HG03175 (cell line): ENCODE measurements at regions not wholly inside any gene's neighbourhood (a gene's known extent, or its start where the extent isn't known, plus 50 kb on each side); places are given as distances from the start of the nearest gene placed in this dataset.
"Not testable (repeated sequence)": the region's sequence is repeated elsewhere in the genome, so short reads cannot be mapped to it uniquely, and the experiment has no call there.

ENCODE experiments used
- ATAC-seq: cut with Tn5 transposase; IDR thresholded peaks from one replicate; pipeline ENCODE4 v1.9.1; 2021; ENCODE audit warnings: mild to moderate bottlenecking, moderate library complexity; ENCODE audit not compliant: unreplicated experiment

GRCh38 chr6:144896871-144897270 lies 611.7 kb downstream of the UTRN start:
- no peak for ATAC-seq

- no peak for ATAC-seq
Observed at GRCh38 chr6:144897441-144897921, 612.3 kb downstream of the UTRN start.

DNA sequence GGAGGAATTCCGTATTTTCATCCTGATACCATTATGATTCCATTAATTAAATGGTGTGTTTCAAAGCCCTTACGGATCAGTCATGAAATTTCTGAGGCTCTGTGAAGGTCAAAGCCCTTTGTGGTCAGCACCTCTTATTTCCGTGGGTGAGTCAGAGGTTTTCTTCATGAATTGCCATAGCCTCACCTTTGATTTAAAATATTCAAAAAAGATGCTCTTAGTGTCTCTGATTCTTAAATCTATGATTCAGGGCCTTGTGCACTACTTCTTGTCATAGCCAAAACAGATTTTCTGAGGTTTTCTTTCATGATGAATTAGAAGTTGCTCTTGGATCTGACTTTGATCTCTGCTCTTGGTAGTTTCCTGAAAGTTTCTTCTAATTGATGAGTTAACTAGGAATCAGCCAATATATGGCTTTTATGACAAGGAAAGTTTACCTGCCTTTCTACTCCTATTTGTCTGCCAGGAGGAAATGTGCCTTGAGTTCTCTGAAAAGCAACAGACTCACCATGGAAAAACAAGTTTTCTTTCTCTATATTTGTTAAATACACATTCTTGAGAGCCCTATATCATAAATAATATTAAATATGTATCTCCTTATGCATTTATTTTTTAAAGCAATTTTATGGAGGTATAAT lies 613.0 kb downstream of the UTRN start:
- ATAC-seq, result no peak

GRCh38 chr6:144898741-144899140 lies 613.6 kb downstream of the UTRN start:
- no peak for ATAC-seq

GRCh38 chr6:144899161-144899560 lies 614.0 kb downstream of the UTRN start:
- ATAC-seq, result no peak

DNA sequence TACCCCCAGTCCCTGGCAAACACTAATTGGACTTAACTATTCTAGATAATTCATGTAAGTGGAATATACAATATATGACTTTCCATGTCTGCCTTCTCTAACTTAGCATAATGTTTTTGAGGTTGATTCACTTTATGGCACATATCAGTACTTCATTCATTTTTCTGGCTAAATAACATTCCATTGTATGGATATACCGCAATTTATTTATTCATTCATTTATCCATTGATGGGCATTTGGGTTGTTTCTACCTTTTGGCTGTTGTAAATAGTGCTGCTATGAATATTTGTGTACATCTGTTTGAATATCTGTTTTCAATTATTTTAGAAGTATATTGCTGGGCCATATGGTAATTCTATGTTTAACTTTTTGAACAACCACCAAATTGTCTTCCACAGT lies 616.3 kb downstream of the UTRN start:
- ATAC-seq, result no peak

DNA sequence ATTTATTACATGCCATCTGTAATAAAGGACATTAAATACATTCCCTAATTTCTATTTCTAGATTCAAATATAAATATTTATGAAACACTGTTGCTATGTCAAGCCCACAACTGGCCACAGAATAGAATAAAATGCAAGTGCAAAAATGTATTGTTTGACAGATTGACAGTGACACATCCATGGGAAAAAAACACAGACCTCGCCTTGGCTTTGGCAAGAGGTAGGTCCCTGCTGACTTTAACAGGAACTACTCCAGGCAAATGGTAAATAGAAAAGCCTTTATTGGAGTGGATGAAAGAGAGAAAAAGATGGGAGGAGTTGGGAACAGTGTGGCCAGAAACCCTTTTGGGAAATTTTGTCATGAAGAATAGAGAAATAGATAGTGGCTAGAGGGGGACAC lies 622.9 kb downstream of the UTRN start:
- ATAC-seq, result no peak

DNA sequence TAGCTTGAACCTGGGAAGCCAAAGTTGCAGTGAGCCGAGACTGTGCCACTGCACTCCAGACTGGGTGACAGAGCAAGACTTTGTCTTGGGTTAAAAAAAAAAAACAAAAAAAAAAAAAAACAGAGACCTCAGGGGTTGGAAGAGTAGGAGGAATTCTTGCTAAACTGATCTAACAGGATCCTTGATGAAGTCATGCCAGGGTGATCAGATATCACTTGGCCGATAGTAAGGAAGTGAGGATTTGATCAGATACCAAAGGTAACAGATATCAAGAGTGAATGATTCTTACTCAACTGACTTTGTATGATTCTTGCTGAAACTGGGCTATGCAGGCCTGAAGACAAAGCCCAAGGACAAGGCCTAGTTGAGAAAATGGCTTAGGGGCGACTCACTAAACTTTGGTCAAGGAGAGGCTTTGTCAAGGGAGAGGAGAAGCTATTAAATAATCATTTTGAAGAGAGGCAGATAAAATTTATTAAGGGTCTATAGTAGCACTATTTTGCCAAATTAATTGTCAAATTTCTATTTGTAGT lies 624.7 kb downstream of the UTRN start:
- ATAC-seq, result no peak

GRCh38 chr6:144911322-144911721 lies 626.2 kb downstream of the UTRN start:
- ATAC-seq, result no peak

DNA sequence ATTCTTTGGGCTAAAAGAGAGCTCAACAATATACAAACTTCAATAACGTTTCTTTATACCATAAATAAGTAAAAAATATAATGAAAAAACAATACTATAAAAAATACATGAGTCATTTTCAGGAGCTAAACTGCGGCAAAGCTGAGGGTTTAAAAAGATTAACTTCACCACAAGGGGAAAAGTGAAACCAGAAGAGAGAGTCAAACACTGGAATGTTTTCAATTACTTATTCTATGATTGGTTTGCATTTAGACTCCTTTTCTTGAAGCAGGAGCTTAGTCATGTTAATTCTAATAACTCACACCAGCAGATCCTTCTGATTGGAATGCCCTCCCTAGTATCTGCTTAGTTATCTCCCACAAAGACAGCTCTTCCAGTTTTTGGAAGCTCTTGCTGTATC lies 627.3 kb downstream of the UTRN start:
- ATAC-seq, result no peak

DNA sequence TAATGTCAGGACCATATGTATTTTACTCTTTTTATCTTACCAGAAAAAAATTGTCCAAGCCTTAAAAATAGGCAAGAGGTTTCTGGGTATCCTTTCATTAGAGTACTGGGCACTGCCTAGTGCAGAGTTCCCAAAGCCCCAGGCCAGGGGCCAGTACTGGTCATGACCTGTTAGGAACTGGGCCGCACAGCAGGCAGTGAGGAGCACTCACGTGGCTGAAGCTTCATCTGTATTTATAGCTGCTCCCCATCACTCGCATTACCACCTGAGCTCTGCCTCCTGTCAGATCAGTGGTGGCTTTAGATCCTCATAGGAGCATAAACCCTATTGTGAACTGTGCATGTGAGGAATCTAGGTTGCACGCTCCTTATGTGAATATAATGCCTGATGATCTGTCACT lies 632.9 kb downstream of the UTRN start:
- no peak for ATAC-seq

DNA sequence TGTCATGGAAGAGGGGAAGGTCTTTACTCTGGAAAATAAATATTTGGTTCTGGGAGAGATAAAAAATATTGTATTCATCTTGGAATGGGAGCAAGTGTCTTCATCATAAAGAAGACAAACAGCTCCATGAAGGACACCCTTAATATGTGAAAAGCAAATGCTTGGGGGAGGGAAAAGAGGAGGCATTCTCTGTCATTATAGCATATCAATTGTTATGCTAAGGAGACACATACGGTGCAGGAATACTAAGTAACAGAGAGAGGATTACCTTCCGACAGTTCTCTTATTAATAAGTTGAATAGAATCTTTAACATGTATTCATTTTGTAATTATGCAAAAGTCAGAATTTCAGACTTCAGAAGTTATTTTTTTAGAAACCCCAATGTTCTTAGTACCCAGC lies 634.4 kb downstream of the UTRN start:
- ATAC-seq, result no peak

GRCh38 chr6:144920391-144920961 lies 635.3 kb downstream of the UTRN start:
- ATAC-seq, result no peak

DNA sequence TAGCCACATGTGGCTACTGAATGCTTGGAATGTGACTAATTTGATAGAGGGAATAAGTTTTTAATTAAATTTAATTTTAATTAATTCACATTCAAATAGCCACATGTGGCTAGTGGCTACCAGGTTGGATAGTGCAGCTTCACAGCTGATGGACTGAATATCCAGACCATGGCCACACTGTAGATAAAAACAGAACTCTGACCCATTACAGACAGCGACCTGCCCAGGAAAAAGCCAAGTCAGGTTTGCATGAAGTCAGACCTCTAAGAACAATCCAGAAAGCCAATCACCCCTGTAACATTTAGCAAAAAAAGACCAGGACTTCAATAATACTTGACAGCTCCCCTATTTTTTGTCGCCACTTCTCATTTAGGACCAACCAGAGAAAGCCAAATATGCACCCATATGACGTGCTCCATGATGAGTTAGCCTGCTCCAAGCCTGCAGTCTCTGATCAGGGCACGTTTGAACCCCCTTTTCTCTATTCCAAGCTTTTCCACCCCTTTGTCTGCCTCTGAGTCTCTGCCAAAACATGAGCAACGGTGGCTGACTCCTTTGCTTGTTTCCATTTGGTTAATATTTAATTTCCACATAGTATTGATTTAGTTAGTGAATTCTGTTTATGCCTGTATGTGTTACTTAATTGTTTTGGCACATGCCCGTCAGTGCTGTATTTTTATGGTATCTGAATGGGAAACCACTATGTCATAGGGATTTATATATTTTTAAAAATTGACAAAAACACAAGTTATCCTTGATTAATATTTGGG lies 636.3 kb downstream of the UTRN start:
- no peak for ATAC-seq

- no peak for ATAC-seq
Observed at GRCh38 chr6:144922120-144922722, 637.1 kb downstream of the UTRN start.

DNA sequence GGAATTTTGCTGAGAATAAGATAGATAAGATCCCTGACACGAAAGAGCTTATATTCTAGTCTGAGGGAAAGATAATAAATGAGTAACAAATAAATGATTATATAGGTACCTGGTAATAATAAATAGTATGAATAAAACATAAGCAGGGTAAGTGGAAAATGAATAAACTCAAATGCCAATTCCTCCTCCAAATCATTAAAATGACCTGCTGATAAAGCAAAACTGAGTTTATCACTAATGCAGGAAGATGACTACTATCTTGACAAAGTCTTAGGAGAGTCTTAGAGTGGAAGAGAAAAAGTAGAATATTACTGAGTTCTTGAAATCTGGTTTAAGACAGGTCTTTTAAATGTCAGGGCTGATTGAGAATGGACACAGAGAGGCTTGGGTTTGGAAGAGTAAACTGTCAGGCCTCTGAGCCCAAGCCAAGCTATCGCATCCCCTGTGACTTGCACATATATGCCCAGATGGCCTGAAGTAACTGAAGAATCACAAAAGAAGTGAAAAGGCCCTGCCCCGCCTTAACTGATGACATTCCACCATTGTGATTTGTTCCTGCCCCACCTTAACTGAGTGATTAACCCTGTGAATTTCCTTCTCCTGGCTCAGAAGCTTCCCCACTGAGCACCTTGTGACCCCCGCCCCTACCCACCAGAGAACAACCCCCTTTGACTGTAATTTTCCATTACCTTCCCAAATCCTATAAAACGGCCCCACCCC lies 637.8 kb downstream of the UTRN start:
- not testable (repeated sequence) for ATAC-seq

DNA sequence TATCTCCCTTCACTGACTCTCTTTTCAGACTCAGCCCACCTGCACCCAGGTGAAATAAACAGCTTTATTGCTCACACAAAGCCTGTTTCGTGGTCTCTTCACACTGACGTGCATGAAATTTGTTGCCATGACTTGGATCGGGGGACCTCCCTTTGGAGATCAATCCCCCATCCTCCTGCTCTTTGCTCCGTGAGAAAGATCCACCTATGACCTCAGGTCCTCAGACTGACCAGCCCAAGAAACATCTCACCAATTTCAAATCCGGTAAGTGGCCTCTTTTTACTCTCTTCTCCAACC lies 638.3 kb downstream of the UTRN start:
- not testable (repeated sequence) for ATAC-seq

DNA sequence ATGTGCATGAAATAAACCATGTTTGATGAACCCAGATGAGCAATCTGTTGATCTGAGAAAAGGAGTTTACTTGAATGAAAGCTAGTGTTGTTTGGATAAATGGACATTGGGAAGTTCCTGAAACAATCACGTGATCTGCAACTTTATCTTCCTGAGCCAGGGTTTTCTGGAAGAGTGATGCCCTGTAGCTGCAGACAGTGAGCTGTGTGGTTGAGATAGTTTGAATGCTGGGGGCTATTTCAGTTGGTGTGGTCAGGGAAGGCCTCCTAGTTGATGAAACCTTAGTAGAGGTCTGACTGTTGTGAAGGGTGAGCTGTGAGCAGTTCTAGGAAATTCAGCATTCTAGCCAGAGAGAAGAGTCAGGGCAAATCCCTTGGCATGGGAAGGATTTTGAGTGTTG lies 643.7 kb downstream of the UTRN start:
- ATAC-seq, result no peak

DNA sequence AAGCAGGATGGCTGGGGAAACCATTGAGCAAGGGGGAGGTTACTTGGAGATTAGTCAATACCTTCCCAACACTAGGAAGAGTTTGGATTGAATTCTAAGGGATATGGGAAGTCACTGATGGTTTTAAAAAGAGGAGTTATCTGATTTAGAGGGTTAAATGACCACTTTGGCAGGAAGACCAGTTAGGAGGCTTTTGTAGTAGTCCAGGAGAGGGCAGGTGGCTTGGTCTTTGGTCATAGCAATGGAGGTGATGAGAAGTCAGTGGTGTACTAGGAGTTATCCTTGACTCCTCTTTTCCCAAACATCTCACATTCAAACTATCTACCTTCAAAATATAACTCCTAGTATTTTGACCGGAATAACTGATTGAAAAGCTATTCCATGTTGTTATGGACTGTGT lies 644.1 kb downstream of the UTRN start:
- ATAC-seq, result no peak

GRCh38 chr6:144931172-144932035 lies 646.3 kb downstream of the UTRN start:
- ATAC-seq, result peak; percentile 77
